ENCODE measurements at regions not wholly inside any gene's neighbourhood (a gene's known extent, or its start where the extent isn't known, plus 50 kb on each side); places are given as distances from the start of the nearest gene placed in this dataset.

DNA sequence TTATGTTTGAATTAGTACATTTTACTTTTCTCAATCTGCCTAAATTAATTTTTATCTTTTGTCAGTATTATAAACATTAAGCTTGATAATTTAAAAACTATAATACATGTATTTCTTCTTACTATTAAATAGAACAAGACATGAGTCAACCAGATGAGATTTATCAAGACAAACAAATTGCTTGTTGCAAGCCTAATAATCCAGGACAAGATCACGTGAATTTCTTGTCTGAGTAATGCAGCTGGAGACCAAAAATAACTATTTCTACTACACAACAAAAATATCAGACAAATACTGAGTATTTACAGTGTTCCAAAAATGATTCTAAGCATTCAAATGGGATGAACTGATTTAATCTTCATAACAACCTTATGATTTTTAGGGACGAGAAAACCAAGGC lies 339.1 kb upstream of the PRR16 start:
- TF ChIP-seq, protein P1, sequence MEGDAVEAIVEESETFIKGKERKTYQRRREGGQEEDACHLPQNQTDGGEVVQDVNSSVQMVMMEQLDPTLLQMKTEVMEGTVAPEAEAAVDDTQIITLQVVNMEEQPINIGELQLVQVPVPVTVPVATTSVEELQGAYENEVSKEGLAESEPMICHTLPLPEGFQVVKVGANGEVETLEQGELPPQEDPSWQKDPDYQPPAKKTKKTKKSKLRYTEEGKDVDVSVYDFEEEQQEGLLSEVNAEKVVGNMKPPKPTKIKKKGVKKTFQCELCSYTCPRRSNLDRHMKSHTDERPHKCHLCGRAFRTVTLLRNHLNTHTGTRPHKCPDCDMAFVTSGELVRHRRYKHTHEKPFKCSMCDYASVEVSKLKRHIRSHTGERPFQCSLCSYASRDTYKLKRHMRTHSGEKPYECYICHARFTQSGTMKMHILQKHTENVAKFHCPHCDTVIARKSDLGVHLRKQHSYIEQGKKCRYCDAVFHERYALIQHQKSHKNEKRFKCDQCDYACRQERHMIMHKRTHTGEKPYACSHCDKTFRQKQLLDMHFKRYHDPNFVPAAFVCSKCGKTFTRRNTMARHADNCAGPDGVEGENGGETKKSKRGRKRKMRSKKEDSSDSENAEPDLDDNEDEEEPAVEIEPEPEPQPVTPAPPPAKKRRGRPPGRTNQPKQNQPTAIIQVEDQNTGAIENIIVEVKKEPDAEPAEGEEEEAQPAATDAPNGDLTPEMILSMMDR (conservative IDR thresholded peaks at IDR 0.05) = no peak
- TF ChIP-seq ZFX (IDR thresholded peaks at IDR 0.05) = no peak

All from C4-2B (cell line).